SK-N-SH (cell line): ENCODE measurements at regions not wholly inside any gene's neighbourhood (a gene's known extent, or its start where the extent isn't known, plus 50 kb on each side); places are given as distances from the start of the nearest gene placed in this dataset.
"Not testable (repeated sequence)": the region's sequence is repeated elsewhere in the genome, so short reads cannot be mapped to it uniquely, and the experiment has no call there.

ENCODE experiments used
- CTCF ChIA-PET: fragments of 300-600, 350-600 bp; formaldehyde crosslinking; extraction: SDS; loops from one replicate; lab custom pipeline; 2021; lab: Yijun Ruan, JAX
- POLR2A ChIA-PET: fragments of 350-600 bp; sonication (Branson Sonifier 250); formaldehyde crosslinking; extraction: SDS; loops from one replicate; lab custom pipeline; 2020; ENCODE audit warnings: antibody characterized with exemption, inconsistent platforms; lab: Yijun Ruan, JAX
- DNase-seq: peaks from one replicate; pipeline ENCODE4 v3.0.0; 2012
- H2AFZ ChIP-seq: fragments of 200-600 bp; sonication (generic); 2 replicates; pipeline ENCODE4 v1.8.1; 2016; ENCODE audit warnings: antibody characterized with exemption, mild to moderate bottlenecking, low read depth
- H3F3A ChIP-seq: fragments of 200-600 bp; sonication (generic); replicated peaks from 2 replicates; pipeline ENCODE3; 2016; ENCODE audit warnings: antibody characterized with exemption, mild to moderate bottlenecking; ENCODE audit not compliant: insufficient read depth
- H3K27ac ChIP-seq, 2 experiments: fragments of 200-500 bp in 1 of 2; fragments of 200-600 bp in 1 of 2; sonication (Bioruptor generic) in 1 of 2; sonication (generic), shearing (Covaris generic) in 1 of 2; 2 replicates each; pipeline versions ENCODE4 v1.5.1 to v1.6.1; 2014 to 2016; ENCODE audit warnings: low read depth in 2 of 2, inconsistent platforms in 1 of 2, low read length in 1 of 2, mild to moderate bottlenecking in 1 of 2, mixed read lengths in 1 of 2
- H3K27me3 ChIP-seq: fragments of 200-600 bp; sonication (generic), shearing (Covaris generic); 2 replicates; pipeline ENCODE4 v1.6.1; 2016; ENCODE audit warnings: mixed run types; ENCODE audit not compliant: insufficient read depth
- H3K36me3 ChIP-seq, 2 experiments: fragments of 200-500 bp in 1 of 2; fragments of 200-600 bp in 1 of 2; sonication (Bioruptor generic) in 1 of 2; sonication (generic) in 1 of 2; replicated peaks in 1 of 2; 2 replicates each; pipeline versions ENCODE3 to v1.5.1; 2014 to 2016; ENCODE audit warnings: low read length in 1 of 2, mild to moderate bottlenecking in 1 of 2; ENCODE audit not compliant: insufficient read depth in 2 of 2, control insufficient read depth in 1 of 2
- H3K4me1 ChIP-seq, 2 experiments: fragments of 200-500 bp in 1 of 2; fragments of 200-600 bp in 1 of 2; sonication (Bioruptor generic) in 1 of 2; sonication (generic), shearing (Covaris generic) in 1 of 2; 2 replicates each; pipeline versions ENCODE4 v1.5.1 to v1.6.1; 2014 to 2016; ENCODE audit warnings: low read depth in 1 of 2, low read length in 1 of 2, mixed run types in 1 of 2; ENCODE audit not compliant: insufficient read depth in 2 of 2, control insufficient read depth in 1 of 2
- H3K4me2 ChIP-seq: fragments of 200-600 bp; sonication (generic), shearing (Covaris generic); 2 replicates; pipeline ENCODE4 v1.6.1; 2017; ENCODE audit warnings: mixed run types
- H3K4me3 ChIP-seq, 2 experiments: fragments of 200-500 bp in 1 of 2; fragments of 200-600 bp in 1 of 2; sonication (Bioruptor generic) in 1 of 2; sonication (generic), shearing (Covaris generic) in 1 of 2; 2 replicates each; pipeline versions ENCODE4 v1.5.1 to v1.8.1; 2014 to 2016; ENCODE audit warnings: low read depth in 2 of 2, inconsistent platforms in 1 of 2, low read length in 1 of 2, mild to moderate bottlenecking in 1 of 2, mixed read lengths in 1 of 2, moderate library complexity in 1 of 2
- H3K79me2 ChIP-seq: fragments of 200-600 bp; sonication (generic); 2 replicates; pipeline ENCODE4 v1.8.1; 2017; ENCODE audit warnings: mild to moderate bottlenecking; ENCODE audit not compliant: insufficient read depth
- H3K9ac ChIP-seq: fragments of 200-600 bp; sonication (generic); 2 replicates; pipeline ENCODE4 v1.6.1; 2017; ENCODE audit warnings: mixed run types
- H3K9me2 ChIP-seq: fragments of 200-600 bp; sonication (generic); 2 replicates; pipeline ENCODE4 v1.6.1; 2017; ENCODE audit warnings: mixed run types
- H3K9me3 ChIP-seq: fragments of 200-600 bp; sonication (generic); 2 replicates; pipeline ENCODE4 v1.6.1; 2017; ENCODE audit warnings: mixed run types, mild to moderate bottlenecking, moderate library complexity
- H4K20me1 ChIP-seq: fragments of 200-600 bp; sonication (generic); 2 replicates; pipeline ENCODE4 v1.6.1; 2017; ENCODE audit warnings: mild to moderate bottlenecking, mixed run types; ENCODE audit not compliant: insufficient read depth
- CHD2 ChIP-seq: fragments of 150-350 bp; IDR thresholded peaks from 2 replicates; pipeline ENCODE4 v1.6.1; 2018; ENCODE audit warnings: low read length; ENCODE audit not compliant: partially characterized antibody
- FOSL2 ChIP-seq: IDR thresholded peaks from 2 replicates; pipeline ENCODE4 v1.4.0; 2012; ENCODE audit warnings: low read depth, mild to moderate bottlenecking, moderate library complexity, borderline replicate concordance
- FOXM1 ChIP-seq: IDR thresholded peaks from 2 replicates; pipeline ENCODE4 v1.4.0; 2012; ENCODE audit warnings: low read depth, mild to moderate bottlenecking
- JUND ChIP-seq: IDR thresholded peaks from 2 replicates; pipeline ENCODE4 v1.4.0; 2012
- MEF2A ChIP-seq: IDR thresholded peaks from 2 replicates; pipeline ENCODE4 v1.4.0; 2012; ENCODE audit warnings: low read depth, borderline replicate concordance
- MXI1 ChIP-seq: IDR thresholded peaks from 2 replicates; pipeline ENCODE4 v1.6.1; 2012; ENCODE audit warnings: mild to moderate bottlenecking, low read depth, low read length, improper control_type of control experiment
- NRF1 ChIP-seq: IDR thresholded peaks from 2 replicates; pipeline ENCODE4 v1.6.1; 2012; ENCODE audit warnings: low read depth, mild to moderate bottlenecking, low read length
- RXRA ChIP-seq: IDR thresholded peaks from 2 replicates; pipeline ENCODE4 v1.4.0; 2012; ENCODE audit warnings: low read depth, mild to moderate bottlenecking, borderline replicate concordance
- TCF12 ChIP-seq: IDR thresholded peaks from 2 replicates; pipeline ENCODE4 v1.4.0; 2012
- TEAD4 ChIP-seq: IDR thresholded peaks from 2 replicates; pipeline ENCODE4 v1.4.0; 2012; ENCODE audit warnings: mild to moderate bottlenecking, borderline replicate concordance; ENCODE audit not compliant: insufficient read depth
- WGBS: methylation state at CpG from one replicate; pipeline ENCODE4 v1.1.6; 2017; ENCODE audit warnings: low lambda C conversion rate; 5-methylcytosine and 5-hydroxymethylcytosine counted together
- TF ChIP-seq, protein P1 (sequence below): fragments of 150-350 bp; IDR thresholded peaks from 2 replicates; pipeline ENCODE4 v1.6.1; 2017; ENCODE audit warnings: antibody characterized with exemption, low read length, low read depth, borderline replicate concordance
- TF ChIP-seq, protein P2 (sequence below): IDR thresholded peaks from 2 replicates; pipeline ENCODE4 v1.4.0; 2012; ENCODE audit warnings: low read depth, borderline replicate concordance

DNA sequence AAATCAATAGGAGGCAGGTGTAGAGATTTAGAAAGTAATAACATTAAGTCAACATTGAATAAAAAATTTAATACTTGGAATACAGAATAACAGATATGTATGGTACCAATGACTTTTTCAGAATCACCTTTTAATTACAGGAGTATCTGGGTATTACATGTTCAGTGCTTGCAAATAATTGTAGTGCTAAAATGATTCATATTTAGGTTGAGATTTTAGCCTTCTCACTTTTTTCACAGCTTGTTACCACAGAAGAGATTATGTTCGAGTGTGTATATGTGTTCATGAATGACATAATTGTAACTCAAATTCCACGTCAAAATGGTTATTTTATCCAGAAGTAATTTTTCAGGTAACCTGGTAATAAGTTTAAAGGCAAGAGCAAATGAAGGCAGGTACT, 187.9 kb upstream of the TBL1XR1 start (continued):
- TF ChIP-seq FOSL2 (no peak), TCF12 (no peak), RXRA (no peak)

DNA sequence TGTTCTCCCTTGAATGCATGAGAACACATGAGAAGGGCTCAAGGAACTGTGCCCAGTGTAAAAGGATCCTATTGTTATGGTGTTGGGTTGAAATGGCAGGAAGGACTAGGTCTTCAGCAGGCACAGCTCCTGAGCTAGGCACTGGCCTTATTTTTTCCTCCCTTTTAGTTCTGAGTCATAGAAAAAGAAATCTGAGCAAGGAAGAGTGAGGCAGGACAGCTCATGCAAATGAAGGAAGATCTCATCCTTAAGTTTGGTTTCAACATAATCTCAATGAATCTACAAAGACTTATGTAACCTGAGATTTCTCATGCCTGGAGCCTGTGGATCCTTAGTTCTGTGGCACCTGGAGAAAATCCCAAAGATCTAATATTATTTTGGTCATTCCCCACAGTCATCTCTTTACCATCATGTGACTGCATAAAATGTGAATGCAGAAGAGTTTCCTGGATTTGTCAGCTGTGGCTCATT, 188.6 kb upstream of the TBL1XR1 start:
- Histone ChIP-seq H3K4me1 (no peaks in the 10 kb centered on the region; a peak in 1 of 4 replicates), H3K36me3 (no peaks in the 10 kb centered on the region), H3K27me3 (no peaks in the 10 kb centered on the region), H3K4me2 (no peak overlapping the region), H3K9ac (no peak overlapping the region), H4K20me1 (no peaks in the 10 kb centered on the region), H2AFZ (peak overlapping the region; percentile 31; the same call in 1 of the 2 replicates), H3K9me2 (no peaks in the 10 kb centered on the region), H3K27ac (no peak overlapping the region), H3K4me3 (no peak overlapping the region), H3K9me3 (peaks cover 7% of the 10 kb centered on the region; the same call in 1 of the 2 replicates), H3K79me2 (no peaks in the 10 kb centered on the region), H3F3A (peaks cover 3% of the 10 kb centered on the region)
- DNase-seq: no peak
- TF ChIP-seq FOSL2: peak; percentile 20; the same call in 1 of the 2 replicates
- TF ChIP-seq JUND: 0 out of 2 replicates have a peak, but pooled peaks have one; percentile 10
- no peak for TF ChIP-seq MXI1
- 0 out of 2 replicates have a peak, but pooled peaks have one; percentile 7 for TF ChIP-seq TCF12
- ChIA-PET CTCF (interaction anchor here (1.7 kb wide), 1 partner anchor 14 kb away, joined by 5 read pairs; no protein-coding TSS in a partner anchor), POLR2A (no interaction called here)

DNA sequence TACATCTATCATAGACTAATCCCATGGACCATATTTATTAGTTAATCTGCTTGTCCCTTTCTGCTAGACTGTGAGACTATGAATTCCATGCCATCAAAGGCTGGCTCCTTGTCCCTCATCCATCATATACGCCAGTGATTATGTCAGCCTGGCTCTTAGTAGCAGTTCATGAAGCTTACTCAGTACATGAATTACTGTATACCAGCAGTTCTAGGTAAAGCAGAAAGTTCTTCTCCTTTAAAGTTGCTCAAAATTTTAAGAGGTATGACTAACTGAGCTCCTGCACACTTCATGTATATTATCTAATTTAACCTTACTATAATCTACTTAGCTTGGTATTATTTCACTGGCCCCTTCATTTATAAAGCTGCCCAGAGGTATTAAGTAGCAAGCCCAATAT, 190.9 kb upstream of the TBL1XR1 start:
- H3K4me2 ChIP-seq: no peak overlapping the region
- no peaks in the 10 kb centered on the region for H3K36me3 ChIP-seq
- no peaks in the 10 kb centered on the region; a peak in 1 of 4 replicates for H3K4me1 ChIP-seq
- POLR2A ChIA-PET: no interaction called here
- no peak for DNase-seq
- H3K9ac ChIP-seq: no peak overlapping the region
- CTCF ChIA-PET: interaction anchor here (0.9 kb wide), 1 partner anchor 16 kb away, joined by 4 read pairs; no protein-coding TSS in a partner anchor
- TF ChIP-seq TCF12: no peak
- no peak for TF ChIP-seq MEF2A
- TF ChIP-seq CHD2: no peak
- TF ChIP-seq NRF1: no peak
- no peak for TF ChIP-seq FOXM1
- TF ChIP-seq, protein P1, sequence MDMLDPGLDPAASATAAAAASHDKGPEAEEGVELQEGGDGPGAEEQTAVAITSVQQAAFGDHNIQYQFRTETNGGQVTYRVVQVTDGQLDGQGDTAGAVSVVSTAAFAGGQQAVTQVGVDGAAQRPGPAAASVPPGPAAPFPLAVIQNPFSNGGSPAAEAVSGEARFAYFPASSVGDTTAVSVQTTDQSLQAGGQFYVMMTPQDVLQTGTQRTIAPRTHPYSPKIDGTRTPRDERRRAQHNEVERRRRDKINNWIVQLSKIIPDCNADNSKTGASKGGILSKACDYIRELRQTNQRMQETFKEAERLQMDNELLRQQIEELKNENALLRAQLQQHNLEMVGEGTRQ: no peak
- TF ChIP-seq, protein P2, sequence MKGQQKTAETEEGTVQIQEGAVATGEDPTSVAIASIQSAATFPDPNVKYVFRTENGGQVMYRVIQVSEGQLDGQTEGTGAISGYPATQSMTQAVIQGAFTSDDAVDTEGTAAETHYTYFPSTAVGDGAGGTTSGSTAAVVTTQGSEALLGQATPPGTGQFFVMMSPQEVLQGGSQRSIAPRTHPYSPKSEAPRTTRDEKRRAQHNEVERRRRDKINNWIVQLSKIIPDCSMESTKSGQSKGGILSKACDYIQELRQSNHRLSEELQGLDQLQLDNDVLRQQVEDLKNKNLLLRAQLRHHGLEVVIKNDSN: no peak
- TF ChIP-seq TEAD4: no peak
- WGBS: 100% methylated on average over 1 of the region's 1 CpG
- no peak overlapping the region for H3K27ac ChIP-seq
- H3K9me2 ChIP-seq: no peaks in the 10 kb centered on the region
- no peak overlapping the region for H3K4me3 ChIP-seq
- no peaks in the 10 kb centered on the region for H3F3A ChIP-seq
- H3K27me3 ChIP-seq: no peaks in the 10 kb centered on the region
- no peak overlapping the region for H2AFZ ChIP-seq
- no peaks in the 10 kb centered on the region for H3K79me2 ChIP-seq
- no peaks in the 10 kb centered on the region for H3K9me3 ChIP-seq
- H4K20me1 ChIP-seq: no peaks in the 10 kb centered on the region

DNA sequence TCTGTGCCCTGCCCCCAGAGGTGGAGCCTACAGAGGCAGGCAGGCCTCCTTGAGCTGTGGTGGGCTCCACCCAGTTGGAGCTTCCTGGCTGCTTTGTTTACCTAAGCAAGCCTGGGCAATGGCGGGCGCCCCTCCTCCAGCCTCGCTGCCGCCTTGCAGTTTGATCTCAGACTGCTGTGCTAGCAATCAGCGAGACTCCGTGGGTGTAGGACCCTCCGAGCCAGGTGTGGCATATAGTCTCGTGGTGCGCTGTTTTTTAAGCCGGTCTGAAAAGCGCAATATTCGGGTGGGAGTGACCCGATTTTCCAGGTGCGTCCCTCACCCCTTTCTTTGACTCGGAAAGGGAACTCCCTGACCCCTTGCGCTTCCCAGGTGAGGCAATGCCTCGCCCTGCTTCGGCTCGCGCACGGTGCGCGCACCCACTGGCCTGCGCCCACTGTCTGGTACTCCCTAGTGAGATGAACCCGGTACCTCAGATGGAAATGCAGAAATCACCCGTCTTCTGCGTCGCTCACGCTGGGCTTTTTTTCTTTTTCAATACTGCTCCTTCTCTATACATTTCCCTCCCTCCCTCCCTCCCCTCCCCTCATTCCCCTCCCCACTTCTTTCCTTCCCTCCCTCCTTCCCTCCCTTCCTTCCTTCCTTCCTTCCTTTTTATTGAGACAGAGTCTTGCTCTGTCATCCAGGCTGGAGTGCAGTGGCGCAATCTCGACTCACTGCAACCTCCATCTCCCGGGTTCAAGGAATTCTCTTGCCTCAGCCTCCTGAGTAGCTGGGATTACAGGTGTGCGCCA, 197.1 kb upstream of the TBL1XR1 start:
- H3F3A ChIP-seq, POLR2A ChIA-PET, CTCF ChIA-PET, DNase-seq, H3K4me2 ChIP-seq, H2AFZ ChIP-seq, H3K9me2 ChIP-seq, H3K9ac ChIP-seq, H3K4me1 ChIP-seq, H3K36me3 ChIP-seq, H3K27ac ChIP-seq, H3K27me3 ChIP-seq, H3K4me3 ChIP-seq, H3K9me3 ChIP-seq, H3K79me2 ChIP-seq, H4K20me1 ChIP-seq: not testable (repeated sequence)
- WGBS: 85% methylated on average over 10 of the region's 33 CpGs
